Osteocyte (in vitro differentiated cells): ENCODE measurements at regions not wholly inside any gene's neighbourhood (a gene's known extent, or its start where the extent isn't known, plus 50 kb on each side); places are given as distances from the start of the nearest gene placed in this dataset.

Experiments
- DNase-seq: peaks from one replicate; pipeline ENCODE4 v3.0.0; 2021; ENCODE audit warnings: mixed read lengths; ENCODE audit not compliant: unreplicated experiment; ENCODE audit errors: extremely low spot score
- H3K27ac Mint-ChIP-seq: one replicate; pipeline ENCODE4 v1.8.0; 2021; ENCODE audit warnings: mild to moderate bottlenecking, mixed read lengths; ENCODE audit not compliant: unreplicated experiment
- H3K27me3 Mint-ChIP-seq: one replicate; pipeline ENCODE4 v1.8.0; 2021; ENCODE audit warnings: mixed read lengths; ENCODE audit not compliant: unreplicated experiment
- H3K36me3 Mint-ChIP-seq: one replicate; pipeline ENCODE4 v1.8.0; 2021; ENCODE audit warnings: mixed read lengths; ENCODE audit not compliant: unreplicated experiment
- H3K4me1 Mint-ChIP-seq: one replicate; pipeline ENCODE4 v1.8.0; 2021; ENCODE audit warnings: mixed read lengths; ENCODE audit not compliant: unreplicated experiment
- H3K4me3 Mint-ChIP-seq: one replicate; pipeline ENCODE4 v1.8.0; 2021; ENCODE audit warnings: mild to moderate bottlenecking, moderate library complexity, mixed read lengths; ENCODE audit not compliant: unreplicated experiment
- H3K9me3 Mint-ChIP-seq: one replicate; pipeline ENCODE4 v1.8.0; 2021; ENCODE audit warnings: mixed read lengths; ENCODE audit not compliant: unreplicated experiment
- CTCF ChIP-seq: fragments of 200-600 bp; sonication (generic); IDR thresholded peaks from 2 replicates; pipeline ENCODE4 v1.5.0; 2021; ENCODE audit warnings: antibody characterized with exemption, mild to moderate bottlenecking, moderate library complexity

- Mint-ChIP-seq H3K27me3 (peaks cover 5% of the 10 kb centered on the region), H3K9me3 (no peaks in the 10 kb centered on the region), H3K36me3 (no peaks in the 10 kb centered on the region), H3K4me1 (no peaks in the 10 kb centered on the region), H3K27ac (no peak overlapping the region), H3K4me3 (no peak overlapping the region)
- DNase-seq, result no peak
- TF ChIP-seq CTCF, result no peak
Observed at GRCh38 chr1:212495766-212496494, 63.2 kb downstream of the NENF start.

- Mint-ChIP-seq H3K27ac (no peak overlapping the region), H3K36me3 (no peaks in the 10 kb centered on the region)
- no peak for TF ChIP-seq CTCF
Observed at GRCh38 chr1:212496682-212497081, 64.0 kb downstream of the NENF start.

GRCh38 chr1:212497553-212497952 lies 64.8 kb downstream of the NENF start:
- Mint-ChIP-seq H3K4me1 (no peaks in the 10 kb centered on the region), H3K27ac (no peak overlapping the region), H3K36me3 (no peaks in the 10 kb centered on the region), H3K27me3 (peaks cover 5% of the 10 kb centered on the region), H3K4me3 (no peak overlapping the region), H3K9me3 (peaks cover 7% of the 10 kb centered on the region)
- no peak for DNase-seq
- TF ChIP-seq CTCF, result no peak

More at GRCh38 chr1:212496682-212497081, 64.0 kb downstream of the NENF start:
- DNase-seq, result no peak
- H3K4me3 Mint-ChIP-seq, result no peak overlapping the region
- peaks cover 5% of the 10 kb centered on the region for H3K27me3 Mint-ChIP-seq
- no peaks in the 10 kb centered on the region for H3K4me1 Mint-ChIP-seq
- H3K9me3 Mint-ChIP-seq, result peaks cover 6% of the 10 kb centered on the region

GRCh38 chr1:212498283-212499040 lies 65.7 kb downstream of the NENF start:
- H3K27ac Mint-ChIP-seq, result no peak overlapping the region
- no peak for TF ChIP-seq CTCF
- no peak for DNase-seq
- H3K9me3 Mint-ChIP-seq, result peaks cover 7% of the 10 kb centered on the region
- H3K36me3 Mint-ChIP-seq, result no peaks in the 10 kb centered on the region
- no peak overlapping the region for H3K4me3 Mint-ChIP-seq
- H3K4me1 Mint-ChIP-seq, result no peaks in the 10 kb centered on the region
- H3K27me3 Mint-ChIP-seq, result peaks cover 5% of the 10 kb centered on the region

- peaks cover 7% of the 10 kb centered on the region for H3K9me3 Mint-ChIP-seq
- H3K27ac Mint-ChIP-seq, result no peak overlapping the region
- H3K36me3 Mint-ChIP-seq, result no peaks in the 10 kb centered on the region
- H3K27me3 Mint-ChIP-seq, result peaks cover 5% of the 10 kb centered on the region
- H3K4me3 Mint-ChIP-seq, result no peak overlapping the region
- no peaks in the 10 kb centered on the region for H3K4me1 Mint-ChIP-seq
- TF ChIP-seq CTCF, result no peak
- no peak for DNase-seq
Observed at GRCh38 chr1:212500351-212500750, 67.6 kb downstream of the NENF start.
